GM23338 (cell line): ENCODE measurements at regions not wholly inside any gene's neighbourhood (a gene's known extent, or its start where the extent isn't known, plus 50 kb on each side); places are given as distances from the start of the nearest gene placed in this dataset.

Source experiments
- ATAC-seq: fragments of 200-7000 bp; cut with Tn5 transposase; 3 replicates; pipeline ENCODE4 v1.9.1; 2020
- DNase-seq: peaks from one replicate; pipeline ENCODE4 v3.0.0-alpha.2; 2015; ENCODE audit warnings: low spot score
- H2AFZ ChIP-seq: fragments of 200-600 bp; sonication (generic); 2 replicates; pipeline ENCODE4 v1.8.0; 2016; ENCODE audit warnings: antibody characterized with exemption, mild to moderate bottlenecking, moderate library complexity
- H3F3A ChIP-seq: fragments of 200-600 bp; sonication (generic); replicated peaks from 2 replicates; pipeline ENCODE4 v1.8.0; 2017; ENCODE audit warnings: antibody characterized with exemption, mixed run types, low read depth
- H3K27ac ChIP-seq: fragments of 200-600 bp; sonication (generic); 2 replicates; pipeline ENCODE4 v1.6.1; 2016; ENCODE audit warnings: low read depth
- H3K27me3 ChIP-seq: fragments of 200-600 bp; sonication (generic); 2 replicates; pipeline ENCODE4 v1.8.0; 2016; ENCODE audit warnings: mild to moderate bottlenecking, mixed run types, moderate library complexity; ENCODE audit not compliant: insufficient read depth
- H3K36me3 ChIP-seq: fragments of 200-600 bp; sonication (generic); 2 replicates; pipeline ENCODE4 v1.8.0; 2016; ENCODE audit warnings: mild to moderate bottlenecking; ENCODE audit not compliant: insufficient read depth
- H3K4me1 ChIP-seq: fragments of 200-600 bp; sonication (generic); 2 replicates; pipeline ENCODE4 v1.8.0; 2016; ENCODE audit warnings: mild to moderate bottlenecking, moderate library complexity; ENCODE audit not compliant: insufficient read depth
- H3K4me2 ChIP-seq: fragments of 200-600 bp; sonication (generic); 2 replicates; pipeline ENCODE4 v1.7.1; 2017; ENCODE audit warnings: mixed run types
- H3K4me3 ChIP-seq: fragments of 200-600 bp; sonication (generic); 2 replicates; pipeline ENCODE4 v1.6.1; 2016; ENCODE audit warnings: mixed run types
- H3K79me2 ChIP-seq: fragments of 200-600 bp; sonication (generic); replicated peaks from 2 replicates; pipeline ENCODE4 v1.8.0; 2017; ENCODE audit warnings: mild to moderate bottlenecking; ENCODE audit not compliant: insufficient read depth
- H3K9me2 ChIP-seq: fragments of 200-600 bp; sonication (generic); 2 replicates; pipeline ENCODE4 v1.8.0; 2017; ENCODE audit not compliant: insufficient read depth
- H4K20me1 ChIP-seq: fragments of 200-600 bp; sonication (generic); replicated peaks from 2 replicates; pipeline ENCODE4 v1.8.0; 2017; ENCODE audit warnings: mild to moderate bottlenecking; ENCODE audit not compliant: insufficient read depth
- H3K27ac Mint-ChIP-seq: 2 replicates; pipeline ENCODE4 v1.8.0; 2020; ENCODE audit warnings: inconsistent platforms, mild to moderate bottlenecking, moderate library complexity, mixed read lengths
- H3K27me3 Mint-ChIP-seq: 3 replicates; pipeline ENCODE4 v1.8.0; 2022; ENCODE audit warnings: low read depth, mild to moderate bottlenecking, moderate library complexity, mixed read lengths, inconsistent platforms; ENCODE audit not compliant: insufficient read depth, poor library complexity
- H3K36me3 Mint-ChIP-seq: 3 replicates; pipeline ENCODE4 v1.8.0; 2021; ENCODE audit warnings: low read depth, mild to moderate bottlenecking, inconsistent platforms, moderate library complexity, mixed read lengths
- H3K4me1 Mint-ChIP-seq: 3 replicates; pipeline ENCODE4 v1.8.0; 2020; ENCODE audit warnings: mild to moderate bottlenecking, inconsistent platforms, mixed read lengths
- H3K4me3 Mint-ChIP-seq: 3 replicates; pipeline ENCODE4 v1.8.0; 2021; ENCODE audit warnings: moderate library complexity, mild to moderate bottlenecking, inconsistent platforms, mixed read lengths
- H3K9me3 Mint-ChIP-seq: 3 replicates; pipeline ENCODE4 v1.8.0; 2020; ENCODE audit warnings: moderate library complexity, mild to moderate bottlenecking, inconsistent platforms, mixed read lengths
- CREB1 ChIP-seq: fragments of 250-450 bp; sonication (Bioruptor Pico); IDR thresholded peaks from 2 replicates; pipeline ENCODE4 v1.5.0; 2020; ENCODE audit warnings: low read depth, mild to moderate bottlenecking, moderate library complexity
- EZH2 ChIP-seq: fragments of 200-600 bp; sonication (generic); IDR thresholded peaks from one replicate; pipeline ENCODE4 v1.8.0; 2017; ENCODE audit warnings: antibody characterized with exemption, mild to moderate bottlenecking, low read depth; ENCODE audit not compliant: unreplicated experiment
- EZH2phosphoT487 ChIP-seq: fragments of 200-600 bp; sonication (generic); IDR thresholded peaks from one replicate; pipeline ENCODE4 v1.8.1; 2018; ENCODE audit warnings: antibody characterized with exemption; ENCODE audit not compliant: unreplicated experiment
- JUNB ChIP-seq: IDR thresholded peaks from one replicate; pipeline ENCODE4 v1.6.1; 2016; ENCODE audit warnings: antibody characterized with exemption; ENCODE audit not compliant: unreplicated experiment
- NANOG ChIP-seq: IDR thresholded peaks from 2 replicates; pipeline ENCODE4 v1.6.1; 2016; ENCODE audit warnings: antibody characterized with exemption, borderline replicate concordance
- POLR2AphosphoS5 ChIP-seq: IDR thresholded peaks from 2 replicates; pipeline ENCODE4 v1.6.1; 2016; ENCODE audit warnings: antibody characterized with exemption, low read depth
- STAT1 ChIP-seq: IDR thresholded peaks from one replicate; pipeline ENCODE4 v1.6.1; 2016; ENCODE audit warnings: antibody characterized with exemption; ENCODE audit not compliant: unreplicated experiment
- ZNF114 ChIP-seq: fragments of 250-450 bp; sonication (Bioruptor Pico); IDR thresholded peaks from 2 replicates; pipeline ENCODE4 v1.5.0; 2020; ENCODE audit warnings: mild to moderate bottlenecking, moderate library complexity
- ZNF331 ChIP-seq: fragments of 250-450 bp; sonication (Bioruptor Pico); IDR thresholded peaks from 2 replicates; pipeline ENCODE4 v1.5.0; 2020; ENCODE audit warnings: low read depth, mild to moderate bottlenecking, moderate library complexity
- TF ChIP-seq, protein P1 (sequence below), 2 experiments: fragments of 200-600 bp in 1 of 2; sonication (generic) in 1 of 2; conservative IDR thresholded peaks; 2 replicates each; pipeline versions ENCODE4 v1.5.1 to v1.6.1; 2016 to 2017; ENCODE audit warnings: antibody characterized with exemption in 2 of 2, low read depth in 2 of 2, mild to moderate bottlenecking in 2 of 2, moderate library complexity in 1 of 2
- TF ChIP-seq, protein P2 (sequence below): IDR thresholded peaks from 2 replicates; pipeline ENCODE4 v1.6.1; 2016; ENCODE audit warnings: antibody characterized with exemption
- TF ChIP-seq, protein P3 (sequence below): IDR thresholded peaks from one replicate; pipeline ENCODE4 v1.6.1; 2018; ENCODE audit warnings: antibody characterized with exemption; ENCODE audit not compliant: unreplicated experiment
- TF ChIP-seq, protein P4 (sequence below): fragments of 250-450 bp; sonication (Bioruptor Pico); IDR thresholded peaks from 2 replicates; pipeline ENCODE4 v1.5.0; 2020; ENCODE audit warnings: mild to moderate bottlenecking, moderate library complexity

DNA sequence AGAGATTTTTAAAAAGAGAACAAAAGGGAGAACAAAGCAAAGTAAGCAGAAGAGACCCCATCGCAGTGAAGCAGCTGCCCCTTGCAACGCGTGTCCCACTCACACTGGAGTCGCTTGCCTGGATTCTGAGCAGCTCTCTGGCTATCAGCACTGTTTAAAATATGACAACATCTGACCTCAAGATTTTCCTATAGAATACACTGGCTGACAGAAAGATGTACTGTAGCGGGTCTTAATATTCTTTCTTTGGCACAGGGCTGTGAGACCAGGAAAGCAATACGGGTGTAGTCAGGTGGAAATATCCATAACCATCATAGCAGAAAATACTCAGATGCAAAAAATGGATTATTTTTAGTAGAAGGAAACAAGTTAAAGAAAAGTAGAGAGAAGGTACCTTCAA lies 125.7 kb upstream of the TNS3 start (continued):
- no peak for TF ChIP-seq NANOG

DNA sequence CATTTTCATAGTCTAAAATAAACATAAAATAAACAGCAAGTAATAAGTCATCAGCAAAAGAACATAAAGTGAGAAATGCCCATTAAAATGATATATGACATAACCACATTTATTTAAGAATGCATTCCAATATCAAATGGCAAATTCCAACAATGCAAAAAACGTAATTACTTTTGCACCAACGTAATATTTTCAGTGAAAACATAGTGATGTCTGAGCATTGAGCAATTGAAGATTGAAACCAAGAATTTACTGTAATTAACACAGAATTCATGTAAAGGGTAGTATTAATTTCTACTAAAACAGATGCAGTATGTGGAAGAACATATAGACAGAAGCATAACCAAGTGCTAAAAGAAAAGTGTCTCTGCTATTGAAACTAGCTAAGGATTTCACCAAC lies 123.0 kb upstream of the TNS3 start:
- Histone ChIP-seq H3K4me3 (no peak overlapping the region), H4K20me1 (no peaks in the 10 kb centered on the region), H2AFZ (no peak overlapping the region), H3K27me3 (no peaks in the 10 kb centered on the region), H3K4me2 (no peak overlapping the region), H3K27ac (no peak overlapping the region), H3K9me2 (peaks cover 3% of the 10 kb centered on the region; the same call in 1 of the 2 replicates), H3K79me2 (no peaks in the 10 kb centered on the region), H3K36me3 (no peaks in the 10 kb centered on the region), H3F3A (no peaks in the 10 kb centered on the region), H3K4me1 (no peaks in the 10 kb centered on the region)
- Mint-ChIP-seq H3K4me3 (no peak overlapping the region), H3K27ac (no peak overlapping the region), H3K27me3 (peaks cover 3% of the 10 kb centered on the region), H3K4me1 (no peaks in the 10 kb centered on the region), H3K9me3 (no peaks in the 10 kb centered on the region; the same call in 2 of the 3 replicates), H3K36me3 (no peaks in the 10 kb centered on the region)
- DNase-seq (no peak), ATAC-seq (no peak)
- TF ChIP-seq, protein P1, sequence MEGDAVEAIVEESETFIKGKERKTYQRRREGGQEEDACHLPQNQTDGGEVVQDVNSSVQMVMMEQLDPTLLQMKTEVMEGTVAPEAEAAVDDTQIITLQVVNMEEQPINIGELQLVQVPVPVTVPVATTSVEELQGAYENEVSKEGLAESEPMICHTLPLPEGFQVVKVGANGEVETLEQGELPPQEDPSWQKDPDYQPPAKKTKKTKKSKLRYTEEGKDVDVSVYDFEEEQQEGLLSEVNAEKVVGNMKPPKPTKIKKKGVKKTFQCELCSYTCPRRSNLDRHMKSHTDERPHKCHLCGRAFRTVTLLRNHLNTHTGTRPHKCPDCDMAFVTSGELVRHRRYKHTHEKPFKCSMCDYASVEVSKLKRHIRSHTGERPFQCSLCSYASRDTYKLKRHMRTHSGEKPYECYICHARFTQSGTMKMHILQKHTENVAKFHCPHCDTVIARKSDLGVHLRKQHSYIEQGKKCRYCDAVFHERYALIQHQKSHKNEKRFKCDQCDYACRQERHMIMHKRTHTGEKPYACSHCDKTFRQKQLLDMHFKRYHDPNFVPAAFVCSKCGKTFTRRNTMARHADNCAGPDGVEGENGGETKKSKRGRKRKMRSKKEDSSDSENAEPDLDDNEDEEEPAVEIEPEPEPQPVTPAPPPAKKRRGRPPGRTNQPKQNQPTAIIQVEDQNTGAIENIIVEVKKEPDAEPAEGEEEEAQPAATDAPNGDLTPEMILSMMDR (conservative IDR thresholded peaks at IDR 0.05; ENCODE audit: low read depth in 2 of 2), result no peak
- no peak for TF ChIP-seq ZNF331 (CRISPR knock-in tag)
- no peak for TF ChIP-seq EZH2phosphoT487
- TF ChIP-seq JUNB, result no peak
- TF ChIP-seq, protein P2, sequence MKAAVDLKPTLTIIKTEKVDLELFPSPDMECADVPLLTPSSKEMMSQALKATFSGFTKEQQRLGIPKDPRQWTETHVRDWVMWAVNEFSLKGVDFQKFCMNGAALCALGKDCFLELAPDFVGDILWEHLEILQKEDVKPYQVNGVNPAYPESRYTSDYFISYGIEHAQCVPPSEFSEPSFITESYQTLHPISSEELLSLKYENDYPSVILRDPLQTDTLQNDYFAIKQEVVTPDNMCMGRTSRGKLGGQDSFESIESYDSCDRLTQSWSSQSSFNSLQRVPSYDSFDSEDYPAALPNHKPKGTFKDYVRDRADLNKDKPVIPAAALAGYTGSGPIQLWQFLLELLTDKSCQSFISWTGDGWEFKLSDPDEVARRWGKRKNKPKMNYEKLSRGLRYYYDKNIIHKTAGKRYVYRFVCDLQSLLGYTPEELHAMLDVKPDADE, result no peak
- TF ChIP-seq EZH2, result no peak
- TF ChIP-seq, protein P3, sequence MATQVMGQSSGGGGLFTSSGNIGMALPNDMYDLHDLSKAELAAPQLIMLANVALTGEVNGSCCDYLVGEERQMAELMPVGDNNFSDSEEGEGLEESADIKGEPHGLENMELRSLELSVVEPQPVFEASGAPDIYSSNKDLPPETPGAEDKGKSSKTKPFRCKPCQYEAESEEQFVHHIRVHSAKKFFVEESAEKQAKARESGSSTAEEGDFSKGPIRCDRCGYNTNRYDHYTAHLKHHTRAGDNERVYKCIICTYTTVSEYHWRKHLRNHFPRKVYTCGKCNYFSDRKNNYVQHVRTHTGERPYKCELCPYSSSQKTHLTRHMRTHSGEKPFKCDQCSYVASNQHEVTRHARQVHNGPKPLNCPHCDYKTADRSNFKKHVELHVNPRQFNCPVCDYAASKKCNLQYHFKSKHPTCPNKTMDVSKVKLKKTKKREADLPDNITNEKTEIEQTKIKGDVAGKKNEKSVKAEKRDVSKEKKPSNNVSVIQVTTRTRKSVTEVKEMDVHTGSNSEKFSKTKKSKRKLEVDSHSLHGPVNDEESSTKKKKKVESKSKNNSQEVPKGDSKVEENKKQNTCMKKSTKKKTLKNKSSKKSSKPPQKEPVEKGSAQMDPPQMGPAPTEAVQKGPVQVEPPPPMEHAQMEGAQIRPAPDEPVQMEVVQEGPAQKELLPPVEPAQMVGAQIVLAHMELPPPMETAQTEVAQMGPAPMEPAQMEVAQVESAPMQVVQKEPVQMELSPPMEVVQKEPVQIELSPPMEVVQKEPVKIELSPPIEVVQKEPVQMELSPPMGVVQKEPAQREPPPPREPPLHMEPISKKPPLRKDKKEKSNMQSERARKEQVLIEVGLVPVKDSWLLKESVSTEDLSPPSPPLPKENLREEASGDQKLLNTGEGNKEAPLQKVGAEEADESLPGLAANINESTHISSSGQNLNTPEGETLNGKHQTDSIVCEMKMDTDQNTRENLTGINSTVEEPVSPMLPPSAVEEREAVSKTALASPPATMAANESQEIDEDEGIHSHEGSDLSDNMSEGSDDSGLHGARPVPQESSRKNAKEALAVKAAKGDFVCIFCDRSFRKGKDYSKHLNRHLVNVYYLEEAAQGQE, result no peak
- TF ChIP-seq, protein P4, sequence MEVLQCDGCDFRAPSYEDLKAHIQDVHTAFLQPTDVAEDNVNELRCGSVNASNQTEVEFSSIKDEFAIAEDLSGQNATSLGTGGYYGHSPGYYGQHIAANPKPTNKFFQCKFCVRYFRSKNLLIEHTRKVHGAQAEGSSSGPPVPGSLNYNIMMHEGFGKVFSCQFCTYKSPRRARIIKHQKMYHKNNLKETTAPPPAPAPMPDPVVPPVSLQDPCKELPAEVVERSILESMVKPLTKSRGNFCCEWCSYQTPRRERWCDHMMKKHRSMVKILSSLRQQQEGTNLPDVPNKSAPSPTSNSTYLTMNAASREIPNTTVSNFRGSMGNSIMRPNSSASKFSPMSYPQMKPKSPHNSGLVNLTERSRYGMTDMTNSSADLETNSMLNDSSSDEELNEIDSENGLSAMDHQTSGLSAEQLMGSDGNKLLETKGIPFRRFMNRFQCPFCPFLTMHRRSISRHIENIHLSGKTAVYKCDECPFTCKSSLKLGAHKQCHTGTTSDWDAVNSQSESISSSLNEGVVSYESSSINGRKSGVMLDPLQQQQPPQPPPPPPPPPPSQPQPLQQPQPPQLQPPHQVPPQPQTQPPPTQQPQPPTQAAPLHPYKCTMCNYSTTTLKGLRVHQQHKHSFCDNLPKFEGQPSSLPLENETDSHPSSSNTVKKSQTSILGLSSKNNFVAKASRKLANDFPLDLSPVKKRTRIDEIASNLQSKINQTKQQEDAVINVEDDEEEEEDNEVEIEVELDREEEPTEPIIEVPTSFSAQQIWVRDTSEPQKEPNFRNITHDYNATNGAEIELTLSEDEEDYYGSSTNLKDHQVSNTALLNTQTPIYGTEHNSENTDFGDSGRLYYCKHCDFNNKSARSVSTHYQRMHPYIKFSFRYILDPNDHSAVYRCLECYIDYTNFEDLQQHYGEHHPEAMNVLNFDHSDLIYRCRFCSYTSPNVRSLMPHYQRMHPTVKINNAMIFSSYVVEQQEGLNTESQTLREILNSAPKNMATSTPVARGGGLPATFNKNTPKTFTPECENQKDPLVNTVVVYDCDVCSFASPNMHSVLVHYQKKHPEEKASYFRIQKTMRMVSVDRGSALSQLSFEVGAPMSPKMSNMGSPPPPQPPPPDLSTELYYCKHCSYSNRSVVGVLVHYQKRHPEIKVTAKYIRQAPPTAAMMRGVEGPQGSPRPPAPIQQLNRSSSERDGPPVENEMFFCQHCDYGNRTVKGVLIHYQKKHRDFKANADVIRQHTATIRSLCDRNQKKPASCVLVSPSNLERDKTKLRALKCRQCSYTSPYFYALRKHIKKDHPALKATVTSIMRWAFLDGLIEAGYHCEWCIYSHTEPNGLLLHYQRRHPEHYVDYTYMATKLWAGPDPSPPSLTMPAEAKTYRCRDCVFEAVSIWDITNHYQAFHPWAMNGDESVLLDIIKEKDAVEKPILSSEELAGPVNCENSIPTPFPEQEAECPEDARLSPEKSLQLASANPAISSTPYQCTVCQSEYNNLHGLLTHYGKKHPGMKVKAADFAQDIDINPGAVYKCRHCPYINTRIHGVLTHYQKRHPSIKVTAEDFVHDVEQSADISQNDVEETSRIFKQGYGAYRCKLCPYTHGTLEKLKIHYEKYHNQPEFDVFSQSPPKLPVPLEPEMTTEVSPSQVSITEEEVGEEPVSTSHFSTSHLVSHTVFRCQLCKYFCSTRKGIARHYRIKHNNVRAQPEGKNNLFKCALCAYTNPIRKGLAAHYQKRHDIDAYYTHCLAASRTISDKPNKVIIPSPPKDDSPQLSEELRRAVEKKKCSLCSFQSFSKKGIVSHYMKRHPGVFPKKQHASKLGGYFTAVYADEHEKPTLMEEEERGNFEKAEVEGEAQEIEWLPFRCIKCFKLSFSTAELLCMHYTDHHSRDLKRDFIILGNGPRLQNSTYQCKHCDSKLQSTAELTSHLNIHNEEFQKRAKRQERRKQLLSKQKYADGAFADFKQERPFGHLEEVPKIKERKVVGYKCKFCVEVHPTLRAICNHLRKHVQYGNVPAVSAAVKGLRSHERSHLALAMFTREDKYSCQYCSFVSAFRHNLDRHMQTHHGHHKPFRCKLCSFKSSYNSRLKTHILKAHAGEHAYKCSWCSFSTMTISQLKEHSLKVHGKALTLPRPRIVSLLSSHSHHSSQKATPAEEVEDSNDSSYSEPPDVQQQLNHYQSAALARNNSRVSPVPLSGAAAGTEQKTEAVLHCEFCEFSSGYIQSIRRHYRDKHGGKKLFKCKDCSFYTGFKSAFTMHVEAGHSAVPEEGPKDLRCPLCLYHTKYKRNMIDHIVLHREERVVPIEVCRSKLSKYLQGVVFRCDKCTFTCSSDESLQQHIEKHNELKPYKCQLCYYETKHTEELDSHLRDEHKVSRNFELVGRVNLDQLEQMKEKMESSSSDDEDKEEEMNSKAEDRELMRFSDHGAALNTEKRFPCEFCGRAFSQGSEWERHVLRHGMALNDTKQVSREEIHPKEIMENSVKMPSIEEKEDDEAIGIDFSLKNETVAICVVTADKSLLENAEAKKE (CRISPR knock-in tag), result no peak
- no peak for TF ChIP-seq ZNF114
- no peak for TF ChIP-seq NANOG
- no peak for TF ChIP-seq CREB1 (CRISPR knock-in tag)
- no peak for TF ChIP-seq STAT1
- no peak for TF ChIP-seq POLR2AphosphoS5
